GM21447 (cell line): ENCODE measurements at regions not wholly inside any gene's neighbourhood (a gene's known extent, or its start where the extent isn't known, plus 50 kb on each side); places are given as distances from the start of the nearest gene placed in this dataset.
"Not testable (repeated sequence)": the region's sequence is repeated elsewhere in the genome, so short reads cannot be mapped to it uniquely, and the experiment has no call there.

Experiments
- ATAC-seq: cut with Tn5 transposase; IDR thresholded peaks from one replicate; pipeline ENCODE4 v1.9.1; 2021; ENCODE audit not compliant: unreplicated experiment

DNA sequence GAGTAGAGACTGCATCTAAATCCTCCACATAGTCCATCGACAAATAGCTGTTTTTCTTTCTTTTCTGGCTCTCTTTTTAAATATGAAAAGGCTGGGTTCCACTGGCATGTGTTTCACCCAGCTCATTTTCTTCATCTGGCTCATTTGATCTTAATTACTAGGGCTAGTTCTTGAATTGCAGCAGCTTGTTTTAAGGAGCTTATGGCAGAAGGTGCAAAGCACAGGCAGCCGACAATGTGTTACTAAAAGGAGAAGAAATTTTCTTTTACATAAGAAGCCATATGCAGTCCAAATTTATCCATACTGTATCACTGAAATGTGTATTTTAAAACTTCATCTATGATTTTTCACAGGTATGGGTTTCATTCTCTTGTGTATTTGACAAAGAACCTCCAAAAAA lies 205.6 kb upstream of the PTER start:
- no peak for ATAC-seq

DNA sequence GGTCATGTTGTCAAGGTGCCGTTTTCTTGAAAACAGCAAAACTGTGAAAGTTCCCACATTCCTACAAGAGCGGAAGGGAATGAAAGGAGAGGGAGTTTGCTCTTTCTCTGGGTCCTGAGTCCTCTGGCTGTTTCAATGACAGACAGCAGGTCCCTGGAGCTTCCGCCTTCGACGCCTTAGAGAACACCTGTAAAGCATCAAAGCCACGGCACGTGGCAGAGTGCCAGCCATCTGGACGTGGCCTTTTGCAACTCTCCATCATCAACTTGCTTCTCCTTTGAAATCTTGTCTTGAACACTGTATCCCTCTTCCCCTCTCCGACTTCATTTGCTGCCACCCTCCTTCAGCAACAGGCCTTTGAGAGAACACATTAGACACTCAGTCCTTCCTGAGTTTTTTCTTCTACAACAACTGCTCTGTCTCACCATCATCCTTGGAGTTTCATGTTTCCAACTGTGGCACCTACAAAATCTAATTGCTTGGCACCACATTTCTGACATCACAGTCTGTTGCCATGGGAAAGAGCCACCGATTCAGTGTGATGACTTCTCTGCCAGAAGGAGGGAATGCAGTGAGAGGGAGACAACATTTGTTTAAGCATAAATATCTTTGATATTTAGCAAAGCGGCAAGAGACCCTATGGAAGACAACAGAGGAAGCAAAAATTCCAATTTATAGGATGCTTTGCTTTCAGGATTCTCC lies 204.9 kb upstream of the PTER start:
- no peak for ATAC-seq

DNA sequence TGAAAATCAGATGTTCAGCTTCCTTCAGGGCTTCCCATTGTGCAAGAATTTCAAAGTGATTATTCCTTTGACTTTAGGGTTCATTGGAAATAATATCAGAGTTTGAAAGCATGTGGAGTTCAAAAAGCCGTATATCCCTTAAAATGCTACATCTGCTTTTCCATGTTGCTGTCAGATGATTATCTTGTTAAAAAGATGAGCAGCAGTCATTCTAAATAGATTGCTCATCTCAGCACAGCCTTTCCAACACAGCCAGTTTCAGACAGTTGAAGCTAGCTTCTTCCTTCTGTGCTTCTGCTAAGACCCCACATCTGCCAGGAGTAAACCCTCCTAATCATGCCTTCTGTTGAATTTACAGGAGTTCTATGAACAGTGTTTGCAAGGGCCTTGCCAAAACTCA lies 204.4 kb upstream of the PTER start:
- ATAC-seq = no peak

GRCh38 chr10:16234916-16235315 lies 201.9 kb upstream of the PTER start:
- no peak for ATAC-seq

GRCh38 chr10:16242446-16242845 lies 194.4 kb upstream of the PTER start:
- no peak for ATAC-seq

GRCh38 chr10:16242859-16243613 lies 193.8 kb upstream of the PTER start:
- ATAC-seq = no peak

GRCh38 chr10:16250136-16250535 lies 186.7 kb upstream of the PTER start:
- ATAC-seq = not testable (repeated sequence)

DNA sequence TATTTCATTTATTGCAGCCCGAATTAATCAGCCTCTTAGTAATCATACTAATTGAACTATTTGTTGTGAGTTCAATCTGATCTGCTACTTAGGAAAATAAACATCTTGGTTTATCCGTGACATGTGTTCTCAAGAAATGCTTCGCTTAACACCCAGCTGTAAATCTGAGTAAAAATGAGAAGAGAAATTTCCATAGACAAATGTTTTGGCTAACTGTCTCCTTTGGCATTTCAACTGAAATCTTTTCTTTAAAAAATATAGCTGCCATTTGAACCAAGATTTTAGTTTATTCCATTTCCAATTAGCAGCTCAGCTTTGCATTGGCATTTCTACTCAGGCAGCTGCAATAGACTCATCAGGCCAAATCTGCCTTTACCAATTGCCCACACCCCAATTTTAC lies 180.5 kb upstream of the PTER start:
- ATAC-seq = no peak

DNA sequence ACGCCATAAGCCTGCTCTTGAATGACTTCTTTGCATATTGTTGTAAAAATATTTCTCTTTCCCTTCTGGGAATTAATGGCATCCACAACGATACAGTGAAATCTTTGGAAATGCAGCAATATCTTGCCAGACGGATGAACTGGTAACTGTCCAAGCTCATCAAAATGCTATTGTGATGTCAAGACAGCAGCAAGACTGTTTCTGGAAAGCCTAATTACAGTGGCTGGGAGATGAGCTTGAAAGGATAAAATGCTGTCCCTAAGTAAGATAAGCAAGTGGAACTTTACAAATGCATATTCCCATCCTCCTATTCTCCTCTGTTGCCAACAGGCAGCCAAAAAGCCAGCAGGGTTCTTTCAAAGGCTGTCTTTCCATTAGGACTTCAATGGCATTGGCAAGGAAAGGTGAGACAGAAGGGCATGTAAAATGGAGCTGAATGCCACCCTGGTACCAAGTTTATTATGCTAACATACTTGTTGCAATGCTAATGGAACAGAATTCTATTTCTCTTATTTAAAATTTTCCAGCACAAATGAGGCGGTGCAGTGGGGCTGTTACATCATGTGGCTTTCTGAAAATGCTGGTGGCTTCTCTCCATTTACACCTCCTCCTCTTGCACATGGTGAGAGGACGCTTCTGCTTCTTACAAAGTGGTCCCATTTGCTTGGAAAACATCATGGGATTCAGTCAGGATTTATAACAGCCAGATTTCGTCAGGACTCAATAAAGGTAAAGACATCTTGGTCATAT lies 178.3 kb upstream of the PTER start:
- ATAC-seq = no peak

GRCh38 chr10:16259726-16260125 lies 177.1 kb upstream of the PTER start:
- no peak for ATAC-seq

GRCh38 chr10:16260388-16260787 lies 176.4 kb upstream of the PTER start:
- ATAC-seq = no peak

GRCh38 chr10:16271571-16271970 lies 165.2 kb upstream of the PTER start:
- ATAC-seq = no peak

GRCh38 chr10:16274911-16275310 lies 161.9 kb upstream of the PTER start:
- ATAC-seq = no peak

DNA sequence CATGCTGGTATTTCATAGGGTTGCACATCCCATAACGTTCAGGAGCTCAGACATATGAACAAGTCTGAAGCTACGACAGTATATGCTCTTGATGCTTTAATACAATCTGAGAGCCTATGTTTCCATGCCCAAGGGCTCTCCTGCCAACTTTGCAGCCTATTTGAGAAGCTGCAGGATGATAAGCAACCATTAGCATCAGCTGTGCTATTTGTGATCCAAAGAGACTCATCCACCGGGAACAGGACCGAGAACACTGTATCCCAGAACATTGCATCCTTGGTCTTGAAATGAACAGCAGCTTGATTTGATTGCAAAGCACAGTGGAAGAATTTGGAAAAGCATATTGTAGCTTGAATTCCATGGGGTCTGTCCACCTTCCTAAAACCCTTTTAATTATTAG lies 156.2 kb upstream of the PTER start:
- ATAC-seq = no peak

DNA sequence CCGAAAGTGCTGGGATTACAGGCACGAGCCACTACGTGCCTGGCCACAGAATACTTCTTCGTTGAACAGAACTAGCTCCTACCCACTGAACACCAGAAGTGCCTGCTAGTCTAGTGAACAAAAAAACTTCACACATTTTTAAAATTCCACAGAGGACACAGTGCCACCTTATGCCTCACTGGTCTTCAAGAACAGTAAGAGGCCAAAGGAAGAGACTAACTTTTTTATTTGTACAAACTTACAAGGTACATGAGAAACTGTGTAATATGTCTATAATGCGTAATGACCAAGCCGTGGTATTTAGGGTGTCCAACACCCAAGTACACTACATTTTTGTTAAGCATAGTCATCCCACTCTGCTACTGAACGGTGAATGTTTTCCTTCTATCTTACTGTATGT lies 144.4 kb upstream of the PTER start:
- no peak for ATAC-seq

GRCh38 chr10:16297069-16297468 lies 139.7 kb upstream of the PTER start:
- no peak for ATAC-seq

DNA sequence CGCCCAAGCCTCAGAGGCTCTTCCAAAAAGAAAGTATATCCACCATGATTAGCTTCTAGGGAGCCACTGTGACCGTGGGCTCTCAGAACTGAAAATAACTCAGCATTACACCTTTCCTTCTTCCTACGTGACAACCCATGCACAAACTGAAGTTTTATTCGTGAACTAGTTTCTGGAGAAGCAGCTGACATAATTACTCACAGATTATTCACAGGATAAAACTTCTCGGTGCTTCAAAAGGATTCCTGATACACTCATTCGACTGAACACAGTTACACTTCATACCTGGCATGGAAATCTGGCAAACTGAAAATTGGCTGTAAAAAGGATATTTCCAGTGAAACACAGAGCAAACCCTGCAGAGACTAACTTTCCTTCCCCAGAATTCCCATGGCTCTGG lies 139.2 kb upstream of the PTER start:
- ATAC-seq = no peak

- ATAC-seq = no peak
Observed at GRCh38 chr10:16304311-16304710, 132.5 kb upstream of the PTER start.

DNA sequence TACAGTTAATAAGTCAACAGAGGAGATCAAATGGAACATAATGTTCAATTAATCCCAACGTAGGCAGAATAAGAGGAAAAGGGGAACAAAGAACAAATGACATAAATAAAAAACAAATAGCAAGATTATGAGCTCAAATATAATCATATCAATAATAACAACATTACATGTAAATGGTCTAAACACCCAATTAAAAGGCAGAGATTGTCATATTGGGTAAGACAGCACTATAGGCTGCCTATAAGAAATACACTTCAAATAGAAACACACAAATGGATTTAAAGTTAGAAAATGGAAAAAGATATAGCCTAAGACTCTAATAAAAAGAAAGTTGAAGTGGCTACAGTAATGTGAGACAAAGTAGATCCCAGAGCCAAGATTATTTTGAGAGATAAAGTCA lies 126.4 kb upstream of the PTER start:
- no peak for ATAC-seq

DNA sequence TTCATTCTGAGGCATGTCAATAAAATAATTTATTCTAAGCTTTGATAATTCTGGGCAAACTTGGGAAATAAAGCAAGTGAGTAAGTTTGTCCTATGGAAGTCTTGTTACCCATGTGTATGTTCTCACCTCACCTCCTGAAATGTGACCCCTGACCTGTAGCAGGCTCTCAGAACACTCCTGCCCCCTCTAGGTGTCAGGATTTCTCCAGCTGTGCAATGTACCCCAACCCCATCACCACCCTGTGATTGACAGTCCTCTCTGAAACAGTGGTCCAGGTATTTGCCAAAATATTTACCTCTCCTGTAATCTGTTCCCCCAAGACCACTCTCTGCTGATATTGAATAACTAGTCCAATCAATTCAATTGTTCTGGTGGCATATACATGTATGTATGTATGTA lies 122.6 kb upstream of the PTER start:
- no peak for ATAC-seq

- no peak for ATAC-seq
Observed at GRCh38 chr10:16316733-16317390, 119.9 kb upstream of the PTER start.

- no peak for ATAC-seq
Observed at GRCh38 chr10:16341637-16342036, 95.2 kb upstream of the PTER start.
